Ammon's horn (tissue), 1 donor: ENCODE measurements at regions not wholly inside any gene's neighbourhood (a gene's known extent, or its start where the extent isn't known, plus 50 kb on each side); places are given as distances from the start of the nearest gene placed in this dataset.
A peak's percentile ranks its signal among the peaks of the same experiment; 100 is the strongest.
"Not testable (repeated sequence)": the region's sequence is repeated elsewhere in the genome, so short reads cannot be mapped to it uniquely, and the experiment has no call there.

Source experiments
- DNase-seq: peaks from one replicate; pipeline ENCODE4 v3.0.0-alpha.2; 2016; ENCODE audit warnings: low spot score

DNA sequence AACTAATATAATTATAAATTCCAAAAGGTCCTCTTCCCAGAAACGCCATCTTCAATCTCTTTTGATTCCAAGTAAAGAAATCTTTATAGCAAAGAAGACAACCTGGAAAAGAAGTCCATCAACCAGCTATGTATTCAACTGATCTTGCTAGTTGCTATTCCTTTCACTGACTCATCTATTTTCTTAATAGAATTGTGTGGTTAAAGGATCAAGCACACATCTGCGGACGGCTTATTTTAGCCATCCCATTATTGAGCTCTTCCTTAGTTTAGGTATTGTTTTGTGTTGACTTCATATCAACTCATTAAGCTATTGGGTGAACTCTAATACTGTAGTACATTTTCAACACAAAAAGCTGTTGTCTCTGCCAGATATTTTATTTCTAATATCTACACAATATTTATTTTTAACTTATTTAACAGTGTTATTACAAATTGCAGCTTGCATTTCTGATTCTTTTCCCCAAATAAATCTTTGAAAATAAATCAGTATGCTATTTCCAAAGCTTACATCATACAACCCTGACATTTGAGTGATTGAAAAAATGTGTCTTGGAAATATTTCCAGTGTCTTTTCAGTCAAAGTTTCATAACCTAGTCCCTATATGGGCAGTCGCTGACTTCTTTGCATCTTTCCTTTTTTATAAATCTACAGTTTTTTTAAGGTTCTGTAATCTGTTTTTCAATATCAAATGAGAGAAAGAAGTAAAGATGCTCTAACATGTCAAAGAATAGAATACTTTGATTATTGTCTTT lies 158.8 kb upstream of the SPRY2 start:
- no peak for DNase-seq

DNA sequence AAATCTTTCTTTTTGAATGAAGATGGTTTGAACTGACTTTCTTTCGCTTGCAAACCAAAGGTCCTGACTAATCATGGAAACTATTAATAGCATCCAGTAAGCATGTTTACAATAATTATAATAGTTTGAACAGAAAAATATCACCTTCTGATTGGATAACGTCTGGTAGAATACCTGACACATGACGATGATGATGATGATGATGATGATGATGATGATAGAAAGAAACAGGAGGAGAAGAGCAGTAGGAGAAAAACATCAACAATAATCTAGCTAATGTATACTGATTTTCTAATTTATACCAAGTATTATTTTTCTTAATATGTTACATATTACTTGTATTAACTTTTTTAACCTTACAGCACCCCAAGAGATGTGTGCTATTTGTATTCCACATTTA lies 157.5 kb upstream of the SPRY2 start:
- DNase-seq, result no peak

DNA sequence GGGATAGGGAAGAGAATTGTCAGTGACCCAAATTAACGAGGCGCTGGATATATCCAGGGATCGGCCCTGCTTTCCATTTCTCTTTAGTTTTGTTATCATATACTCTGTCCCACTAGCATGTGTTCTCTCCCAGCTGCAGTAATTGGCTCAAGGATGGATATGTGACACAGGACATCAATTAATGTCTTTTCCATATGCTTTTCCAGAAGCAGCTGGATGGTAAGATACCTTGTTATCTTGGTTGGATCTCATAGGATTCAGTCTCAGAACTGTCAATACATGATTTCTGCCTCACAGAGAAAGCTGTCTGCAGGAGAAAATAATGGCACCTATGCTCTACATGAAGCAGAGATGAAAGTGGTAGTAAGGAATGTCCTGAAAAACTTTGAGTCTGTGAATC lies 157.1 kb upstream of the SPRY2 start:
- no peak for DNase-seq

DNA sequence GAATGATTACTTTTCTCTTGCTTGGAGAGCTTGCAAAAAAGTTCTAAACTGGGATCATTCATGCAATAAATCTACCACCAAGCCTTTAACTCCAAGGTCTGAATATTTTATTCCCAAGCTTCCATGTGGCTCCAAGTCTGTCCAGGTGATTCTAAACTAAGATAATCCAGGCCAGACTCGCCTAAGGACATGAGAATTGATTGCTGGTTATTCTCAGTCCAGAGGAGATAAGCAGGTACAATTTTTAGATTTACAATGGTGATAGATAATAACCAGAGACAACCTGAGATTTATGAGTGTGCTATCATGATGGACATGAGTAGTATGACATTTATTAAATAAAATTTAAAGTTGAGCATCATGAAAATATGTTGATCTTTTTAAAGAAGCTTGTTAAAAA lies 156.5 kb upstream of the SPRY2 start:
- DNase-seq, result no peak

DNA sequence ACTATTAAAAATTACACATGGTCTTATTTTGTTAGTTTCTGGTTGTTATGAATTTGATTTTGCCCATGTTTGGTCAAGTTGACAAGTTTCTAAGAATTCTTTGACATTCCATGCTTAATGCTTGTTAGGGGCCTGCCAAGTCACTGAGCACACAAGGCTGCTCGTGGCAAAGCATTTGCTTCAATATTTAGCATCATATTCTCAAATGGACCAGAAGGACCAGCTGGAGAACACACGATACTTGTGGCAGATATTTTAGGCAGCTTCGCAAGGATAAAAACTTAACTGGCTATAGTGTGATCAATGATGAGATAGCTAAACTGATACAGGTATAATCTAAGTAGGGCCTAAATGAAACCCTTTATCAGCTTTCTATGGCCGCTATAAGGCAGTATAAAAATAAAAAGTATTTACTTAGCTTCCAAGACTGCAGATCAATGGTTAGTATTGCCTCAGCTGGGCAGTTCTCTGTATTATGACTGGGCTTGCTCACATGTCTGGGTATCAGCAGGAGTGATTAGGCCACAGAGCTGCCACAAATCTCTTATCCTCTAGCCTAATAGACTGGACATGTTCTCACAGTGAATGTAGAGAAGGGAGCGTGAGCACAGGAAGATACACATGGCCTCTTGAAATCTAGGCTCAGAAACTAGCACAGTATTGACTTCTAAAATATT lies 155.9 kb upstream of the SPRY2 start:
- no peak for DNase-seq

DNA sequence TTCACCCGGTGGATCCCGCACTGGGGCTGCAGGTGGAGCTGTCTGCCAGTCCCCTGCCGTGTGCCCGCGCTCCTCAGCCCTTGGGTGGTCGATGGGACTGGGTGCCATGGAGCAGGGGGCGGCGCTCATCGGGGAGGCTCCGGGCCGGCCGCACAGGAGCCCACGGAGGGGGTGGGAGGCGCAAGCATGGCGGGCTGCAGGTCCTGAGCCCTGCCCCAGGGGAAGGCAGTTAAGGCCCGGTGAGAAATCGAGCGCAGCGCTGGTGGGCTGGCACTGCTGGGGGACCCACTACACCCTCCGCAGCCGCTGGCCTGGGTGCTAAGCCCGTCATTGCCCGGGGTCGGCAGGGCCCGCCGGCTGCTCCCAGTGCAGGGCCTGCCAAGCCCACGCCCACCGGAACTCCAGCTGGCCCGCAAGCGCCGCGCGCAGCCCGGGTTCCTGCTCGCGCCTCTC lies 149.6 kb upstream of the SPRY2 start:
- DNase-seq, result not testable (repeated sequence)

DNA sequence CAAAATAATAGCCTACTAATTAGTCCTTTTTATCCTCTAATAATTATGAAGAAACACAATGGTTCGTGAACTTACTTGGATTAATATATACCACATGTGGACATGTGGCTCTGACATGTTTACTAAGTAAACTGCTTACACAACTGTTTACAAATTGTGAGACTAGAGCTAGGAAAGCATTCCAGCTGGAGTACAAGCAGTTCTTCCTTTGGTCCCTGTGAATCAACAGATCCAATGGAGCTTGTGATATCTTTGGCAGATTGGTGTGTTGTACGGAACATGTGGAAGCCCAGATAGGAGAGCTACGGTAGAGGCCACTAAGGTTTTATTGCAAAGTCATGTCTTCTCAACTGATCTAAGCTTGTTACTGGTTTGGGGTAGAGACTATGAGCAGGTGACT lies 145.5 kb upstream of the SPRY2 start:
- no peak for DNase-seq

DNA sequence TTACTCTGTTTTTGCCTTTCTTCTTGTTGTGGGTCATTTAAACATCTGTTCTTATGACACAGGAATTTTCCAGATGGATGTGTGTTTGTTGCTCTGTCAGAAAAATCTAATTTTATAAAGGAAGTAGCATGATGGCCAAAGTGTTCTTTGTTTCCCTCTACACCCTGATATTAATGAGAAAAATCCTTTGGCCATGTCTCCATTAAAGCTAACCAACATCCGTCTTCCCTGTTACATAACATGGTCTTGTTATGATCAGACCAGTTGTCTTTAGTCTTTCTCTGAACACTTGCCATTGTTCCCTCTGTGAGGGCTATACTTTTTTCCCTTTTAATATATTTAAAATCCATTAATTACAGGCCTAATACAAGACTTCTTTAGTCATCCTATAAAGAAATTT lies 142.2 kb upstream of the SPRY2 start:
- no peak for DNase-seq

DNA sequence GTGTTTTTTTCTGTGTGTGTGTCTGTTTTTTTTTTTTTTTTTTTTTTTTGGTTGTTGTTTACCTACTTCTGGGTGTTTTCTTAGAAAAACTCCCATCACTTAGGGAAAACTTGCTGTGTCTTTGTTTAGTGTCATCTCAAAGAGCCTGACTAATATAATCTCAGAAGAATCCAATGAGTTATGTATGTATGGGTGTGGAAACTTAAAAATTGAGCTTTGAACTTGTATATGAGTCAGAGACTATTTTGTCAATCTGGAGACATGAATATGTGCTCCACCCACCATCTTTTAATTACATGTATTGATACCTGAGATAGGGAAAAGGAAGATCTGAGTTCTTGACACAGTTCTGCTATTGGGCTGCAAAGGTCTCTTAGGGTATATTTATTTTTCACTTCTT lies 140.7 kb upstream of the SPRY2 start:
- DNase-seq, result no peak

DNA sequence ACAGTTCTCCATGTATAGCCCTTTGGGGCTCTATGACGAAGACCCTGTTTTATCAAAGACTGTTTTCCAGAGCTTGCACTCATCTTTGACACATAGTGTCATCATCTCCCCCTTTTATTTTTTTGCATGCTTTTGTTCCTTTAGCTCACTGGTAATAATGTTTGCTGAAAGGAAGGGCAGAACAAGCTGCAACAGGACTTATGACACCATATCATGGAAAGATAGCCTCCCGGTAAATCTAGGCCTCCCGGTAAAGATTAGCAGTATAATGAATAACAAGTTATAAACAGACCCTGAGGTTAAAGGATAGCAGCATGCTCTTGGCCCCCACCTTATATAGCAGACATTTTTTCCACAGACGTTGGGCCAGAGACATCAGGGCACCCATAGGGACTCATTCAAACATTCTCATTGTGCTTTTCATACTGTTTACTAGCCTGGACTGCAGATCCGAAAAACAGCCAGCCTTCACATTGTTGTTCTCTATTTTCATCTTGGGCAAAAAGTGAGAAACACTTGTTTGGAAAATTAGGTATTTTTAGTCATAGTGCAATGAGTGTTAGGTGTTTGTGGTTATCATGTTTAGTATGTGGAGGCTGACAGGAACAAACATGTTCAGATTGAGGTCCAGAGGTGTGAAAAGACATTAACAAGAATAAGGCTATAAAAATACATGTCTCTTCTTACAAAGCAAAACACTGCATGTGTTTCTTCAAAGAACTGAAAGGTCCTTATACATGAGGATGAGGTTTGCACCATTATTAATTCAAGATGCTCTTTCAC lies 136.9 kb upstream of the SPRY2 start:
- DNase-seq, result no peak

DNA sequence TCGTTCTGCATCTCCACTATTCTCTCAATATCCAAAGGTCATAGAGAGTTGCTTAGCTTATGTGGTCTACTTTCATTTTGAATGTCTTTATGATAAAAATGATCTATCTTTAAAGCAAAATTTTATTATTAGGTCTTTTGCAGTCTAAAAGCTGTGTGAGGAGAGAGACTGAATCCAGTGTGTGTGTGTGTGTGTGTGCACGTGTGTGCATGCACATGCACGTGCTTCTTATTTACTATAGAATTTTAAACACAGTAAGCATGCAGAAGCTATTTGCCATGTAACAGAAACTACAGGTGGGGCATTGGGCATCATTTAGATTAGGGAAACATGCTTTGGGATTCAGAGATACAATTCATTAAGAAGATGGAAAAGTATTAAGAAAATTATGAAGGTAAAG lies 136.0 kb upstream of the SPRY2 start:
- no peak for DNase-seq

DNA sequence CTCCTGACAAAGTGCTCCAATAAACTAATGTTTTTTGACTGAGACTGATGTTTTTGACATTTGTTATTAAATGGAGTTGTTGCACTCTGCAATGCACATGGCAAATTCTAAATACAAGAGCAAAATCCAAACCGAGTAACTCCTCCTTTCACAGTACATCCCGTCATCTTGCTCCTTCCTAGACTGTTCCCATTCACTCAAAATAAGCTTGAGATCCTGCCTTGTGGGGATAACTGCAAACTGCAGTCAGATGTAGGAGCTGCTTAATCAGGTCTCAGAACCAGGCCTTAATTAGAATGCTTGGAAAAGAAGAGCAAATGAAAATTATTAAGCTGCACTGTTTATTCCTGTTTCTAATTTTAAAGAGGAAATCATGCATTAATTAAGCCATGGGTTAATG lies 134.8 kb upstream of the SPRY2 start:
- no peak for DNase-seq

DNA sequence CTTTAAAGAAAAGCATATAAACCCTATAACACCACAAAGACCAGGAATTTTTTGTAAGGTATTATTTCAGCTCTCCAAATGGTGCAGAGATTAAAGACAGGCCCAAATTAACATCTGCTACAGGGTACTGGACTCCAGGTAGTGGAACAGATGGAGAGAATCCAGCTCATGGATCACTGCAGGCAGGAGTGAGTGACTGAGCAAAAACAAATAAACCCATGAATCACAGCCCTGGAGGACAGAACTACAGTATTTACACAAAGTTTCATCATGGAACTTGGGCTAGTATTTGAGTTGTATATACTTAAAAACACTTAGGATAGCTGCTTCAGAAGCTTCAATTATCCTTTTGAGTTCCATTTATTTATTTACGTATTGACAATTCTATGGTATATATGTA lies 132.8 kb upstream of the SPRY2 start:
- no peak for DNase-seq

DNA sequence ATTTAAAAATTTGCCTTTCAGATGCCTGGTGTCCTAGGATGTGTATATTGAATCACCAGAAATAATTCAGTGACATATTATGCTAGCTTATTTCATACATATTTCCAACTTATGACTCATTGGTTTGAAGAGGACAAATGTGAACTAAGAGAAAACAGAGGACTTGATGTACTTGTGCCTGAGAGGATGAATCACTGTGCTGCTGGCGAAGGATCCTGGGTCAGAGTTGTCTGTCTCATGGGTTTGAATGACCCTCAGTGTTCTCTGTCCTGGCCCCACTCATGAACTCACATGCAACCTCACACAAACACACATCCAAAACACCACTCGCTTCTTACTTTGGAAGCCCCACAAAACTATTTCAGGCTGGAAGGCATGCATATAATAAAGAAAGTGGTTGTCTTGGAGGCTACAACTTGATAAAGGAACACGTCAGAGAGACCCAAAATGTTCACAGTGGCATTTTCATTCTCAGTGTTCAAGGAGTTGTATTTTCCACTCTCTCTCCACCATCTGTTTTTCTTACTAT lies 129.0 kb upstream of the SPRY2 start:
- DNase-seq, result peak; percentile 24

DNA sequence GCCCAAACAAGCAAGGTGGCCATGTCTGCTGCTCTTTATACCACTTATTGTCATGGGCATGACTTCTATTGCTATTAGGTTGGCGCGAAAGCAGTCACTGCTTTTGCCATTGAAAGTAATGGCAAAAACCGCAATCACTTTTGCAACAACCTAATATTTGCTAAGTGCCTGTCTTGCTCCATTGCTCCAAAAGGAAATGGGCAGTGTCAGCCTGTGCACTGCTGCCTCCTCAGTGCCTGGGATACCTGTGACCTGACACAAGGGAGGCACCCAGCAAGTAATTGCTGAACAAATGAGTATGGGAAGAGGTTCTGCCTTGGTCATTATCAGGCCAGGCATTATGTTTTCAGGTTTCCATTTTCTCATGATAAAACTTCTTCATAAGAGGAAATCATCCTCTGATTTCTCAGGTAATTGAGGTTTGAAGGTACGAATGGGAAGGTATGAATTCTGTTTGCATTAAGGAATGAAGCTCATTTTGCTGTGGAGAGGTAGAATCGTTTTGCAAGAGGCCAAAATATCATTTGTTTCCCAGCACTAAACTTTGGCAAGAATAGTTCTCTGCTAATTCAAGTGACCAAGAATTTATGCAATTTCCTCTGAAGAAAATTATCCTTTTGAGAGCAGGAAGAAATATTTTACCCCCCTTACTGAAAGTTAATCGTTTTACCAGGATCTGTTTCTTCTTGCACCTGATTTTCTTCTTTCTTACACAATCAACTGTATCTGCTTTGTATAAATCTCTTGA lies 128.4 kb upstream of the SPRY2 start:
- no peak for DNase-seq

DNA sequence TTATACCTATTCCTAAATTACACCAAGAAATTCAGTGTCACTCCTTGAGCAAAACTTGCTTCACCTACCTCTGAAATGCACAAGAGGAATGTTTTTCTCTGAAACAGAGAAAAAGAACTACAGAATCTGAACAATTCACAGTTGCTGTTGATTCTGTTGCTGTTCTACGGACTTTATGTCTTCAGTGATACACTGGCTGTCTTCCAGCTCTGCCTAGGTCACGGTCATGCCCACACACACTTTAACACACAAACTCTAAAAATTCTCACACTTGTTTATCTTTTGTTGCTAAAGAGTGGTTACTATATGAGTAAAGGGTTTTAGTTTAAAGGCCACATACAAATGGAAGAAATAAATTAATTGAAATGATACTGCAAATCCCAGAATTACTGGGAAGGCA lies 124.4 kb upstream of the SPRY2 start:
- DNase-seq, result no peak

DNA sequence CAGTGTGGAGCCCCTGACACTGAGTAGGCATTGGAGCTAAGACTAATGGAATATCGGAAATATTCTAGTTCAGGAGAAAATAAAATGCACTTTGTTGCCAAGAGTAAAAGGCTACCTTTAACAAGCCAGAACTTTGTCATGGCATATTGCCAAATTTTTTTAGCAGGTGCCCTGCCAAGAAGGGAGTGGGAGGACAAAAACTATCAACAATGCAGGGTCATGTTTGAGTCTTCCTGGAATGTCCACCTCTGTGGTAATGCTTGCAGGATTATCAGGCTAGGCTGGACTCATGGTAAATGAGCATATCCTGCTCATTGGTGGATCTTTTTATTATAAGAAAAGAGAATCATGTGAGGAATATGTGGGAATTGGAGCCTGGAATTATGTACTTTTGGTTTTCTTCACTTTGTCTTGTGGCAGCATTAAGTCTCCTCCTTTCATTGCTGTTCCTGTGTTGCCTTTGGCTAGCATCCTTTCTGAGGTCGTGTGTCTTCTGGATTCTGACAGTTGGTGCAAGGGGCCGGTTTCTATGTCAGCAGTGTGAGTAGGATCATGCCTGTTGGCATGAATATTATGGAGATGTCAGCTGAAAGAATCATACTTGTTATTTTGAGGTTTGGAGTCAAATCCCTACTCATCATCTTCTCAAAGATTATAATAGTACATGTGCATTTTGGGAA lies 122.9 kb upstream of the SPRY2 start:
- no peak for DNase-seq

DNA sequence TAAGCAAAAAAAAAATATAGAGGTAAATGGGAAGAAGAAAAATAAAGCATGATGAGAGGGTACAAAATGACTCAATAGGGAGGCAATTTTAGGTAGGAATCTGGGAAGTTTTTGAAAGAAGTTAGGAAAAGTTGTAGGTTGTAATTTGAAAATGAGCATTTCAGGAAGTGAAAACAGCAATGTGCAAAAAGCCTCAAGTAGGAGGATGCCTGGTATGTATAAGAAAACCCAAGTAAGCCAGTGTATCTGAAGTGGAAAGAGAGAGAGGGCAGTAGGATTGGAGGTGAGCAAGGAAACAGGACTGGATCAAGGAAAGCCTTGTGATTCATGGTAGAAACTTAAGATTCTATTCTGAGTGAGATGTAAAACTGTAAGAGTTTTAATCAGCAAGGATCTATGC lies 121.6 kb upstream of the SPRY2 start:
- DNase-seq, result no peak

DNA sequence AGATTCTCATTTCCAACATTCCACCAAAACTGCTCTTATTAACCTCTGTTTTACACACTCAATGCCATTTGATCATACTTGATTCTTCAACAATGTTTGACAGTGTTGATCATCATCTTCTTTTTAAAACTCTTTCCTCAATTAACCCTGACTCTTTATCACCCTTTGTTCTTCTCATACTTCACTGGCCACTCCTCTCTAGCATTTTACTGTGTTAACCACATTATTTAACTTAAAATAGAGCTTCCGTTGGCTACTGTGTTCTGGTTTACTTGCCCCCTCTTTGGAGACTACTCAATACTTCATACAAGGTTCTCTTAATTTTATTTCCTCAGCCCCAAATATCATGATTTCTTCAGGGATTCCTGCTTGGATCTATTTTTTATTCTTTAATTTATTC lies 121.1 kb upstream of the SPRY2 start:
- no peak for DNase-seq

DNA sequence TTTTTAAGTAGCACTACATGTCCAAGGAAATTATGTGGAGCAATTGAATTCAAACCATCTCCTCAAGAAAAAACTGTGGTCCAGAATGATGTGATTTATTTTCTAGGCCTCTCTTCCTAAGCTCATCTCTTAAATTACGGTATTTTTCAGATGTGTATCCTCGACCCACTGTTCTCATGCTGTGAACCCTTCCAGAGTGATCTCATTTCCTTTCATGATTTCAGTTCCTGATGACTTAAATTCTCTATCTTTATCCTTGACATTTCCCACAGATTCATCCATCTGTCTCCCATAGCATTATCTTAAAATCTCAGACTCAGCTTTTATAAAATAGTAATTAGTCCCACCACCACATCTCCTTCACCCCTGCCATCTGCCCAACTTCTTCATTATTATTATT lies 117.6 kb upstream of the SPRY2 start:
- DNase-seq, result no peak

DNA sequence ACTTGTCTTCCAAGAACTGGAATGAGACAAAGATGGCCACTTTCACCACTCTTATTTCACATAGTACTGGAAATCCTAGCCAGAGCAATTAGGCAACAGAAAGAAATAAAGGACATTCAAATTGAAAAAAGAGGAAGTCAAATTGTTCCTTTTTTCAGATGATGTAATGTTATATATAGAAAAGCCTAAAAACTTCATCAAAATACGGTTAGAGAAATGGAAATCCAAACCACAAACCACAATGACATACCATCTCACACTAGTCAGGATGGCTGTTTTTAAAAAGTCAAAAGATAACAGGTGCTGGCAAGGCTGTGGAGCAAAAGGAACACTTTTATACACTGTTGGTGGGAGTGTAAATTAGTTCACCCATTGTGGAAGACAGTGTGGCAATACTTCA lies 113.3 kb upstream of the SPRY2 start:
- no peak for DNase-seq

DNA sequence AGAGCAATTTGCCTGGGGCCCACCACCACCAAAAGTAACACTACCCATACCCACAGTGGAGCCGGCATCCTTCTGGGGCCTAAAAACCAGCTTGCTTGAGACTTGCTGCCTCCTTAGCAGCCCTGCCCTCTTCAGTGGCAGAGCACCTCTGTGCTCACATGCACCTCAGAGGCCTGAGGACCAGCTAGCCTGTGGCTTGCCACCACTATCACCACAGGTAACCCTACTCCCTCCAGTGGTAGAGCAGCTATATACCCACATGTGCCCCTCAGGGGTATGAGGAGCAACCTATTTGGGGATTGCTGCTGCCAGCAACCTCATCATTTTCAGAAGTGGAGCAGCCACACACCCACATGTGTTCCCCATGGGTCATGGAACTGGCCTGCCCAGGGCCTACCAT lies 111.4 kb upstream of the SPRY2 start:
- DNase-seq, result no peak
